GM10266 (cell line): ENCODE measurements at regions not wholly inside any gene's neighbourhood (a gene's known extent, or its start where the extent isn't known, plus 50 kb on each side); places are given as distances from the start of the nearest gene placed in this dataset.

Source experiments
- DNase-seq: peaks from one replicate; pipeline ENCODE4 v3.0.0; 2012; ENCODE audit errors: extremely low spot score
- CTCF ChIP-seq: IDR thresholded peaks from 2 replicates; pipeline ENCODE4 v1.5.1; 2012; ENCODE audit warnings: mild to moderate bottlenecking, low read depth; ENCODE audit not compliant: control insufficient read depth, insufficient read depth; ENCODE audit errors: missing control alignments

GRCh38 chr10:86592413-86592812 is 61.9 kb upstream of the OPN4 start:
- TF ChIP-seq CTCF: peak; percentile 2
- DNase-seq: no peak

GRCh38 chr10:86594535-86594934 is 59.8 kb upstream of the OPN4 start:
- no peak for TF ChIP-seq CTCF

GRCh38 chr10:86595496-86595895 is 58.9 kb upstream of the OPN4 start:
- no peak for TF ChIP-seq CTCF
- DNase-seq: no peak

More at GRCh38 chr10:86594535-86594934, 59.8 kb upstream of the OPN4 start:
- DNase-seq: no peak

GRCh38 chr10:86596266-86596665 is 58.1 kb upstream of the OPN4 start:
- TF ChIP-seq CTCF: no peak
- no peak for DNase-seq

- no peak for TF ChIP-seq CTCF
- no peak for DNase-seq
Observed at GRCh38 chr10:86597306-86597705, 57.0 kb upstream of the OPN4 start.

GRCh38 chr10:86598151-86598550 is 56.2 kb upstream of the OPN4 start:
- TF ChIP-seq CTCF: no peak
- DNase-seq: no peak

GRCh38 chr10:86599041-86599440 is 55.3 kb upstream of the OPN4 start:
- DNase-seq: no peak
- no peak for TF ChIP-seq CTCF
